ENCODE measurements at regions not wholly inside any gene's neighbourhood (a gene's known extent, or its start where the extent isn't known, plus 50 kb on each side); places are given as distances from the start of the nearest gene placed in this dataset.

DNA sequence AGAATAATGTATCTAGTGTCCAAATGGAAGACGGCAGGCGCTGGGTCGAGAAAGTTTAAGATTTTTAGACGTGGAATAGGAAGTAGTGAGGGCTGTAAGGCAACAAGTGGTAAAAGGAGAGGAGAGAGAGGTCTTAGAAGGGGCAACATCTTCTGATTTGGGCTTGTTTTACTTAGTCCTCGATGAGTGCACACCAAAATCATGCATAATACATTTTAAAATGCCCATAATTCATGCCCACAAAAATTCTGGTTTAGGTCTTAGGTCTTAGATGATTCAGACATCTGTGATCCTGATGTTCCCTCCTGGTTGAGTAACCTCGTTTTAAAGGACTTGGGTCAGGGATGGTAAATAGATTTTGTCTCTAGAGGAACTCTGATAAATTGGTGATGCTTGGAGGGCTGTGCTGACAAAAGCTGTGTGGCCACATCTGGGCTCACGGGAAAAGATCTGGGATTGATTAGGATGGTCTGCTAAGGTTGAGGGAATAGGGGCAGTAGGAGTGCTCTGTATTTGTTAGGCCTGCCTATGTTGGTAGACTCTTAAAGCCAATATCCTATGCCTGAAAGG lies 476.3 kb downstream of the CCDC171 start:
- Histone ChIP-seq H3K4me2 (no peak overlapping the region), H3K27me3 (no peaks in the 10 kb centered on the region), H3K27ac (no peak overlapping the region), H3K79me2 (ENCODE audit: low read depth) (no peaks in the 10 kb centered on the region), H3K9me3 (ENCODE audit: low read depth) (no peaks in the 10 kb centered on the region), H2AFZ (replicated peaks) (no peak overlapping the region), H3K4me1 (no peaks in the 10 kb centered on the region), H4K20me1 (ENCODE audit: low read depth) (no peaks in the 10 kb centered on the region), H3K4me3 (no peak overlapping the region), H3F3A (ENCODE audit: low read depth) (no peaks in the 10 kb centered on the region), H3K36me3 (no peaks in the 10 kb centered on the region), H3K9ac (no peak overlapping the region)
- no peak for DNase-seq (ENCODE audit: low spot score)
- TF ChIP-seq EZH2 (IDR thresholded peaks at IDR 0.05) (no peak), EZH2phosphoT487 (IDR thresholded peaks at IDR 0.05) (no peak)
- TF ChIP-seq, protein P1, sequence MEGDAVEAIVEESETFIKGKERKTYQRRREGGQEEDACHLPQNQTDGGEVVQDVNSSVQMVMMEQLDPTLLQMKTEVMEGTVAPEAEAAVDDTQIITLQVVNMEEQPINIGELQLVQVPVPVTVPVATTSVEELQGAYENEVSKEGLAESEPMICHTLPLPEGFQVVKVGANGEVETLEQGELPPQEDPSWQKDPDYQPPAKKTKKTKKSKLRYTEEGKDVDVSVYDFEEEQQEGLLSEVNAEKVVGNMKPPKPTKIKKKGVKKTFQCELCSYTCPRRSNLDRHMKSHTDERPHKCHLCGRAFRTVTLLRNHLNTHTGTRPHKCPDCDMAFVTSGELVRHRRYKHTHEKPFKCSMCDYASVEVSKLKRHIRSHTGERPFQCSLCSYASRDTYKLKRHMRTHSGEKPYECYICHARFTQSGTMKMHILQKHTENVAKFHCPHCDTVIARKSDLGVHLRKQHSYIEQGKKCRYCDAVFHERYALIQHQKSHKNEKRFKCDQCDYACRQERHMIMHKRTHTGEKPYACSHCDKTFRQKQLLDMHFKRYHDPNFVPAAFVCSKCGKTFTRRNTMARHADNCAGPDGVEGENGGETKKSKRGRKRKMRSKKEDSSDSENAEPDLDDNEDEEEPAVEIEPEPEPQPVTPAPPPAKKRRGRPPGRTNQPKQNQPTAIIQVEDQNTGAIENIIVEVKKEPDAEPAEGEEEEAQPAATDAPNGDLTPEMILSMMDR (IDR thresholded peaks at IDR 0.05): no peak
- H3K4me3 Mint-ChIP-seq: no peak overlapping the region
- H3K9me3 Mint-ChIP-seq: peaks cover 21% of the 10 kb centered on the region
- H3K27ac Mint-ChIP-seq: no peak overlapping the region
- no peaks in the 10 kb centered on the region for H3K27me3 Mint-ChIP-seq (ENCODE audit: insufficient read depth, low read depth)
- H3K36me3 Mint-ChIP-seq: peaks cover 6% of the 10 kb centered on the region
- H3K4me1 Mint-ChIP-seq: peaks cover 4% of the 10 kb centered on the region

DNA sequence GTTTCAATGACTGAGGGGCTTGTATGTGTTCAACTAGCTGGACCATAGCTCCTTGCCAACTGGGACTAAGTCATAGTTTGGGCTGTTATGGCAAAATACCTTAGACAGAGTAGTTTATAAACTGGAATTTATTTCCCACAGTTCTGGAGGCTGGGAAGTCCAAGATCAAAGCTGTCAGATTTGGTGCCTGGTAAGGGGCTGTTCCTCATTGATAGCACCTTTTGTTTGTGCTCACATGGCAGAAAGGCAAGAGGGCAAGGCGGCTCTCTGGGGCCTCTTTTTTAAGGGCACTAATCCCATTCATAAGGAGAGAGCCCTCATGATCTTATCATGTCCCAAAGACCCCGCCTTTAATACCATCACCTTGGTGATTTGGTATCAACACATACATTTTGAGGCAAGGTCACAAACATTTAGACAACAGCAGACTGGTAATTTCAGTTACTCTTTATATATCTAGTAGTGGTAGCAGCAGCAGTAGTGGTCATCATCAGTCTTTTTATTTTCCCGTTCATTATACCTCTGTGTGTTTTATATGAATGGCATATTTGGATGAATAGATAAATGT lies 477.0 kb downstream of the CCDC171 start:
- Mint-ChIP-seq H3K4me1 (peaks cover 8% of the 10 kb centered on the region), H3K4me3 (no peak overlapping the region), H3K9me3 (peaks cover 17% of the 10 kb centered on the region), H3K36me3 (peaks cover 6% of the 10 kb centered on the region), H3K27me3 (ENCODE audit: insufficient read depth, low read depth) (no peaks in the 10 kb centered on the region), H3K27ac (no peak overlapping the region)
- H3K4me1 ChIP-seq: no peaks in the 10 kb centered on the region
- H3F3A ChIP-seq (ENCODE audit: low read depth): no peaks in the 10 kb centered on the region
- no peak overlapping the region for H3K4me3 ChIP-seq
- no peaks in the 10 kb centered on the region for H3K27me3 ChIP-seq
- no peaks in the 10 kb centered on the region for H4K20me1 ChIP-seq (ENCODE audit: low read depth)
- no peaks in the 10 kb centered on the region for H3K36me3 ChIP-seq
- H3K4me2 ChIP-seq: no peak overlapping the region
- H3K79me2 ChIP-seq (ENCODE audit: low read depth): no peaks in the 10 kb centered on the region
- no peak for DNase-seq (ENCODE audit: low spot score)
- no peak overlapping the region for H3K27ac ChIP-seq
- no peak overlapping the region for H3K9ac ChIP-seq
- no peaks in the 10 kb centered on the region for H3K9me3 ChIP-seq (ENCODE audit: low read depth)
- no peak overlapping the region for H2AFZ ChIP-seq (replicated peaks)
- no peak for TF ChIP-seq EZH2 (IDR thresholded peaks at IDR 0.05)
- TF ChIP-seq, protein P1 (IDR thresholded peaks at IDR 0.05): no peak
- no peak for TF ChIP-seq EZH2phosphoT487 (IDR thresholded peaks at IDR 0.05)

DNA sequence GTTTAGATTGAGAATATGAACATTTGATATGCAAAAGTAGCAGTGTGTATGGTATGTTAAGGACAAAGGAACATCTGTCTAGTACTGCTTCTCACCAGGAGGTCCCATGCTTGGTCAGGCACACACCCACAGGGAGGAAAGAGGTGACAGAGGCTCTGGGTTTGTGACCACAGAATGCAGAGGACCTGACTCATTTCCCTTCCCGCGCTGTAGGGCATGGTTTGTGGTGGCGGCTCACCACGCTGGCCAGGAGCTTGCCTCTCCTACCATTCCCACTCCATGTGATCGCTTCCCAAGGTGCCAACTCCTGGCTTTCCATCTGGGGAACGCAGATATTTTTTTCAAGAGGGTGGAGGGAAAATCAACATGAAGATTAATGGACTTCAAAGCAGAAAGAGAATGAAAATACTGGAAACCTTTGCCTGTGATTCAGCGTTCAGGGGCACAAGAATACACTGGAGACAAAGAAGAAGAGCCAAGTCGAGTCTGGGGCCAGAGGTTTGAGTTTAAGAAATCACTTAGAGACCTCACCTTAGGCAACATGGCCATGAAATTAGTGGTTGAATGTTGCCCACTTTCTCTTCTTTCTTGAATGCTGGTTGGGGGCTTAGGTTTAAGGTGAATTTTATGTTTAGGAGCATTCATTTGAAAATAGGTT lies 477.8 kb downstream of the CCDC171 start:
- no peak overlapping the region for H3K9ac ChIP-seq
- H3K79me2 ChIP-seq (ENCODE audit: low read depth): no peaks in the 10 kb centered on the region
- Mint-ChIP-seq H3K9me3 (peaks cover 17% of the 10 kb centered on the region), H3K27me3 (ENCODE audit: insufficient read depth, low read depth) (no peaks in the 10 kb centered on the region), H3K36me3 (peaks cover 6% of the 10 kb centered on the region), H3K27ac (no peak overlapping the region), H3K4me3 (no peak overlapping the region), H3K4me1 (peaks cover 8% of the 10 kb centered on the region)
- H3K36me3 ChIP-seq: no peaks in the 10 kb centered on the region
- no peak for DNase-seq (ENCODE audit: low spot score)
- TF ChIP-seq EZH2phosphoT487 (IDR thresholded peaks at IDR 0.05): no peak
- no peak for TF ChIP-seq EZH2 (IDR thresholded peaks at IDR 0.05)
- TF ChIP-seq, protein P1 (IDR thresholded peaks at IDR 0.05): no peak
- H3K4me2 ChIP-seq: no peak overlapping the region
- H3K4me3 ChIP-seq: no peak overlapping the region
- H3K27me3 ChIP-seq: no peaks in the 10 kb centered on the region
- H2AFZ ChIP-seq (replicated peaks): no peak overlapping the region
- H3K27ac ChIP-seq: no peak overlapping the region
- H4K20me1 ChIP-seq (ENCODE audit: low read depth): no peaks in the 10 kb centered on the region
- no peaks in the 10 kb centered on the region for H3K4me1 ChIP-seq
- no peaks in the 10 kb centered on the region for H3F3A ChIP-seq (ENCODE audit: low read depth)
- H3K9me3 ChIP-seq (ENCODE audit: low read depth): no peaks in the 10 kb centered on the region
